IMR-90 (cell line): ENCODE measurements at regions not wholly inside any gene's neighbourhood (a gene's known extent, or its start where the extent isn't known, plus 50 kb on each side); places are given as distances from the start of the nearest gene placed in this dataset.

ENCODE experiments used
- ATAC-seq: fragments of 200-7000 bp; cut with Tn5 transposase; 2 replicates; pipeline ENCODE4 v1.9.1; 2020; ENCODE audit warnings: low read depth, mild to moderate bottlenecking, moderate library complexity
- BruUV-seq: library from RNA; stranded (reverse); fragments of 400-500 nt; replicated peaks from 2 replicates; lab custom pipeline; 2021; lab: Mats Ljungman, UMichigan
- CTCF ChIA-PET: fragments of 300-600 bp; formaldehyde crosslinking; extraction: SDS; loops from one replicate; lab custom pipeline; 2021; ENCODE audit warnings: antibody characterized with exemption; lab: Yijun Ruan, JAX
- POLR2A ChIA-PET: fragments of 300-600 bp; sonication (Branson Sonifier 250); formaldehyde crosslinking; loops from one replicate; lab custom pipeline; 2022; ENCODE audit warnings: antibody characterized with exemption; ENCODE audit not compliant: unreplicated experiment; lab: Charles Lee
- DNase-seq: peaks from one replicate; pipeline ENCODE4 v3.0.0; 2013
- H2AFZ ChIP-seq: replicated peaks from 2 replicates; pipeline ENCODE3; 2013; ENCODE audit warnings: low read length, mild to moderate bottlenecking; ENCODE audit not compliant: poor library complexity
- H2AK5ac ChIP-seq: 2 replicates; pipeline ENCODE4 v1.6.1; 2013; ENCODE audit warnings: low read depth, low read length, inconsistent platforms
- H2AK9ac ChIP-seq: replicated peaks from 2 replicates; pipeline ENCODE3; 2013; ENCODE audit warnings: mild to moderate bottlenecking, low read depth, low read length, moderate library complexity; ENCODE audit not compliant: poor library complexity
- H2BK120ac ChIP-seq: 2 replicates; pipeline ENCODE4 v1.6.1; 2013; ENCODE audit warnings: low read depth, low read length, inconsistent platforms
- H2BK15ac ChIP-seq: 3 replicates; pipeline ENCODE4 v1.6.1; 2013; ENCODE audit warnings: low read depth, low read length, inconsistent platforms
- H2BK20ac ChIP-seq: 2 replicates; pipeline ENCODE4 v1.6.1; 2013; ENCODE audit warnings: low read depth, mild to moderate bottlenecking, inconsistent platforms, low read length, moderate library complexity
- H2BK5ac ChIP-seq: 2 replicates; pipeline ENCODE4 v1.6.1; 2013; ENCODE audit warnings: mild to moderate bottlenecking, low read depth, low read length, inconsistent platforms; ENCODE audit not compliant: poor library complexity, severe bottlenecking
- H3K14ac ChIP-seq: replicated peaks from 2 replicates; pipeline ENCODE4 v1.6.1; 2013; ENCODE audit warnings: low read depth, low read length, inconsistent platforms
- H3K18ac ChIP-seq: 2 replicates; pipeline ENCODE4 v1.6.1; 2013; ENCODE audit warnings: low read depth, low read length, control low read depth
- H3K23ac ChIP-seq: 2 replicates; pipeline ENCODE4 v1.6.1; 2013; ENCODE audit warnings: low read depth, low read length, inconsistent platforms
- H3K27ac ChIP-seq: 2 replicates; pipeline ENCODE4 v1.5.1; 2013; ENCODE audit warnings: mild to moderate bottlenecking, control low read depth, low read length; ENCODE audit not compliant: insufficient read depth
- H3K27me3 ChIP-seq: 2 replicates; pipeline ENCODE4 v1.6.1; 2013; ENCODE audit warnings: low read length; ENCODE audit not compliant: control insufficient read depth, insufficient read depth
- H3K36me3 ChIP-seq: 2 replicates; pipeline ENCODE4 v1.6.1; 2013; ENCODE audit warnings: low read length, mixed read lengths; ENCODE audit not compliant: control insufficient read depth, insufficient read depth
- H3K4ac ChIP-seq: 2 replicates; pipeline ENCODE4 v1.6.1; 2013; ENCODE audit warnings: low read depth, low read length, inconsistent platforms
- H3K4me1 ChIP-seq: 2 replicates; pipeline ENCODE4 v1.6.1; 2013; ENCODE audit warnings: low read length, mixed read lengths; ENCODE audit not compliant: control insufficient read depth, insufficient read depth
- H3K4me2 ChIP-seq: 2 replicates; pipeline ENCODE4 v1.6.1; 2013; ENCODE audit warnings: low read depth, mild to moderate bottlenecking, control low read depth, low read length, moderate library complexity
- H3K4me3 ChIP-seq: 2 replicates; pipeline ENCODE4 v1.5.1; 2013; ENCODE audit warnings: low read depth, mild to moderate bottlenecking, control low read depth, low read length, moderate library complexity; ENCODE audit not compliant: insufficient read depth
- H3K56ac ChIP-seq: 2 replicates; pipeline ENCODE4 v1.6.1; 2013; ENCODE audit warnings: low read length, inconsistent platforms; ENCODE audit not compliant: insufficient read depth; ENCODE audit errors: extremely low read depth
- H3K79me1 ChIP-seq, 2 experiments: 2 replicates each; pipeline ENCODE4 v1.6.1; 2013; ENCODE audit warnings: low read length in 2 of 2, inconsistent platforms in 1 of 2, low read depth in 1 of 2
- H3K9ac ChIP-seq: 2 replicates; pipeline ENCODE4 v1.6.1; 2013; ENCODE audit warnings: low read depth, low read length, control low read depth
- H3K9me1 ChIP-seq: 2 replicates; pipeline ENCODE4 v1.6.1; 2013; ENCODE audit warnings: low read length, inconsistent platforms; ENCODE audit not compliant: insufficient read depth
- H3K9me3 ChIP-seq: 2 replicates; pipeline ENCODE4 v1.6.1; 2013; ENCODE audit warnings: low read length; ENCODE audit not compliant: control insufficient read depth, insufficient read depth
- H4K20me1 ChIP-seq: 2 replicates; pipeline ENCODE4 v1.6.1; 2013; ENCODE audit warnings: low read length, inconsistent platforms; ENCODE audit not compliant: insufficient read depth
- H4K5ac ChIP-seq: 2 replicates; pipeline ENCODE4 v1.6.1; 2013; ENCODE audit warnings: mild to moderate bottlenecking, low read depth, low read length, control low read depth
- H4K8ac ChIP-seq, 2 experiments: 2 replicates each; pipeline ENCODE4 v1.6.1; 2013; ENCODE audit warnings: low read depth in 2 of 2, low read length in 2 of 2, control low read depth in 1 of 2, inconsistent platforms in 1 of 2
- H4K91ac ChIP-seq: 2 replicates; pipeline ENCODE4 v1.6.1; 2013; ENCODE audit warnings: low read depth, low read length, inconsistent platforms; ENCODE audit not compliant: insufficient read depth
- BHLHE40 ChIP-seq: fragments of 150-350 bp; IDR thresholded peaks from 2 replicates; pipeline ENCODE4 v1.6.1; 2016; ENCODE audit warnings: mild to moderate bottlenecking, low read depth, low read length
- CEBPB ChIP-seq: IDR thresholded peaks from 2 replicates; pipeline ENCODE4 v1.6.1; 2012; ENCODE audit warnings: low read depth, low read length, improper control_type of control experiment
- CHD1 ChIP-seq: IDR thresholded peaks from 2 replicates; pipeline ENCODE4 v1.6.1; 2012; ENCODE audit warnings: low read depth, low read length, improper control_type of control experiment
- FOS ChIP-seq: fragments of 150-350 bp; IDR thresholded peaks from 2 replicates; pipeline ENCODE4 v1.6.1; 2016; ENCODE audit warnings: low read depth, low read length
- MAFK ChIP-seq: IDR thresholded peaks from 2 replicates; pipeline ENCODE4 v1.6.1; 2012; ENCODE audit warnings: low read depth, low read length, improper control_type of control experiment
- MAZ ChIP-seq: IDR thresholded peaks from 2 replicates; pipeline ENCODE4 v1.6.1; 2012; ENCODE audit warnings: low read depth, mild to moderate bottlenecking, low read length, improper control_type of control experiment, moderate library complexity, borderline replicate concordance
- NFE2L2 ChIP-seq: fragments of 150-350 bp; IDR thresholded peaks from 2 replicates; pipeline ENCODE4 v1.6.1; 2016; ENCODE audit warnings: low read depth, mild to moderate bottlenecking, low read length
- POLR2A ChIP-seq: IDR thresholded peaks from 2 replicates; pipeline ENCODE4 v1.6.1; 2012; ENCODE audit warnings: mild to moderate bottlenecking, low read depth, low read length
- RAD21 ChIP-seq: IDR thresholded peaks from 2 replicates; pipeline ENCODE4 v1.6.1; 2012; ENCODE audit warnings: low read length, improper control_type of control experiment
- RCOR1 ChIP-seq: IDR thresholded peaks from 2 replicates; pipeline ENCODE4 v1.6.1; 2012; ENCODE audit warnings: mild to moderate bottlenecking, low read length, improper control_type of control experiment; ENCODE audit not compliant: insufficient replicate concordance
- RFX5 ChIP-seq: IDR thresholded peaks from 2 replicates; pipeline ENCODE4 v1.8.0; 2012; ENCODE audit warnings: low read depth, mild to moderate bottlenecking, low read length, moderate library complexity
- USF2 ChIP-seq: fragments of 150-350 bp; IDR thresholded peaks from 2 replicates; pipeline ENCODE4 v1.6.1; 2017; ENCODE audit warnings: mild to moderate bottlenecking, antibody characterized with exemption, low read length, low read depth
- WGBS, 2 experiments: methylation state at CpG; one replicate each; pipeline versions ENCODE4 v1.1.5 to v1.1.7; 2013; ENCODE audit warnings: missing lambda C conversion rate in 2 of 2; ENCODE audit not compliant: insufficient read length in 1 of 2; ENCODE audit errors: extremely low coverage in 2 of 2; 5-methylcytosine and 5-hydroxymethylcytosine counted together
- dilution Hi-C: fragments of 300-500 bp; cut with HindIII; formaldehyde crosslinking; loops from one replicate; pipeline ENCODE4 v1.14.3; 2018; ENCODE audit warnings: low sequenced_read_pairs; ENCODE audit not compliant: unreplicated experiment
- in situ Hi-C: fragments of 300-500 bp; cut with MboI; formaldehyde crosslinking; loops from 3 replicates; pipeline ENCODE4 v1.14.3; 2019; ENCODE audit warnings: low sequenced_read_pairs, inconsistent platforms, mixed read lengths
- intact Hi-C: fragments of 100-400 bp; cut with micrococcal nuclease; formaldehyde crosslinking; loops from 2 replicates; pipeline ENCODE4 v1.10.0; 2022
- TF ChIP-seq, protein P1 (sequence below): conservative IDR thresholded peaks from 2 replicates; pipeline ENCODE4 v1.5.1; 2012; ENCODE audit warnings: mild to moderate bottlenecking, low read depth, low read length, improper control_type of control experiment
- TF ChIP-seq, protein P2 (sequence below): fragments of 150-350 bp; IDR thresholded peaks from 2 replicates; pipeline ENCODE4 v1.6.1; 2016; ENCODE audit warnings: low read depth, mild to moderate bottlenecking, low read length, moderate library complexity, borderline replicate concordance

- in situ Hi-C loops (no loop called here), intact Hi-C loops (no loop called here), dilution Hi-C loops (no loop called here)
- Histone ChIP-seq H2BK120ac (no peak overlapping the region), H2AFZ (no peak overlapping the region), H2AK5ac (no peak overlapping the region), H2BK5ac (no peak overlapping the region), H3K4me2 (no peak overlapping the region), H3K27ac (no peak overlapping the region), H4K91ac (no peak overlapping the region), H3K4me1 (no peaks in the 10 kb centered on the region), H2BK20ac (no peak overlapping the region), H3K9me3 (no peaks in the 10 kb centered on the region), H4K8ac (no peak overlapping the region), H4K20me1 (no peaks in the 10 kb centered on the region), H3K79me1 (no peaks in the 10 kb centered on the region), H3K4me3 (no peak overlapping the region), H3K36me3 (no peaks in the 10 kb centered on the region), H4K5ac (no peak overlapping the region), H3K9ac (no peak overlapping the region), H3K27me3 (no peaks in the 10 kb centered on the region), H3K18ac (no peak overlapping the region), H2BK15ac (no peak overlapping the region), H3K56ac (no peak overlapping the region), H3K14ac (no peak overlapping the region), H3K4ac (no peak overlapping the region), H2AK9ac (no peak overlapping the region), H3K9me1 (no peaks in the 10 kb centered on the region), H3K23ac (no peak overlapping the region)
- BruUV-seq: no TSS peak
- DNase-seq: no peak
- 75% methylated on average over 2 of the region's 4 CpGs; no CpG with 5 or more reads in 1 of the 2 experiments for WGBS, 2 experiments
- CTCF ChIA-PET: no interaction called here
- no peak for ATAC-seq
- TF ChIP-seq POLR2A (no peak), BHLHE40 (no peak), USF2 (no peak), RFX5 (no peak), RAD21 (no peak), NFE2L2 (no peak), CHD1 (no peak), RCOR1 (no peak), CEBPB (no peak), MAZ (no peak), FOS (no peak), MAFK (no peak)
- TF ChIP-seq, protein P1, sequence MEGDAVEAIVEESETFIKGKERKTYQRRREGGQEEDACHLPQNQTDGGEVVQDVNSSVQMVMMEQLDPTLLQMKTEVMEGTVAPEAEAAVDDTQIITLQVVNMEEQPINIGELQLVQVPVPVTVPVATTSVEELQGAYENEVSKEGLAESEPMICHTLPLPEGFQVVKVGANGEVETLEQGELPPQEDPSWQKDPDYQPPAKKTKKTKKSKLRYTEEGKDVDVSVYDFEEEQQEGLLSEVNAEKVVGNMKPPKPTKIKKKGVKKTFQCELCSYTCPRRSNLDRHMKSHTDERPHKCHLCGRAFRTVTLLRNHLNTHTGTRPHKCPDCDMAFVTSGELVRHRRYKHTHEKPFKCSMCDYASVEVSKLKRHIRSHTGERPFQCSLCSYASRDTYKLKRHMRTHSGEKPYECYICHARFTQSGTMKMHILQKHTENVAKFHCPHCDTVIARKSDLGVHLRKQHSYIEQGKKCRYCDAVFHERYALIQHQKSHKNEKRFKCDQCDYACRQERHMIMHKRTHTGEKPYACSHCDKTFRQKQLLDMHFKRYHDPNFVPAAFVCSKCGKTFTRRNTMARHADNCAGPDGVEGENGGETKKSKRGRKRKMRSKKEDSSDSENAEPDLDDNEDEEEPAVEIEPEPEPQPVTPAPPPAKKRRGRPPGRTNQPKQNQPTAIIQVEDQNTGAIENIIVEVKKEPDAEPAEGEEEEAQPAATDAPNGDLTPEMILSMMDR: no peak
- TF ChIP-seq, protein P2, sequence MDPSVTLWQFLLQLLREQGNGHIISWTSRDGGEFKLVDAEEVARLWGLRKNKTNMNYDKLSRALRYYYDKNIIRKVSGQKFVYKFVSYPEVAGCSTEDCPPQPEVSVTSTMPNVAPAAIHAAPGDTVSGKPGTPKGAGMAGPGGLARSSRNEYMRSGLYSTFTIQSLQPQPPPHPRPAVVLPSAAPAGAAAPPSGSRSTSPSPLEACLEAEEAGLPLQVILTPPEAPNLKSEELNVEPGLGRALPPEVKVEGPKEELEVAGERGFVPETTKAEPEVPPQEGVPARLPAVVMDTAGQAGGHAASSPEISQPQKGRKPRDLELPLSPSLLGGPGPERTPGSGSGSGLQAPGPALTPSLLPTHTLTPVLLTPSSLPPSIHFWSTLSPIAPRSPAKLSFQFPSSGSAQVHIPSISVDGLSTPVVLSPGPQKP: no peak
- POLR2A ChIA-PET: no interaction called here
Measured at GRCh38 chr1:37294096-37294495, 180.3 kb upstream of the ZC3H12A start.
